Thoracic aorta (tissue), 2 donors: ENCODE measurements at regions not wholly inside any gene's neighbourhood (a gene's known extent, or its start where the extent isn't known, plus 50 kb on each side); places are given as distances from the start of the nearest gene placed in this dataset.

Experiments used
- ATAC-seq: fragments of 150-250 bp; one replicate; pipeline ENCODE4 v1.8.0; 2017; ENCODE audit warnings: low read depth; ENCODE audit not compliant: insufficient number of reproducible peaks, low FRiP score
- DNase-seq: peaks from one replicate; pipeline ENCODE4 v3.0.0-alpha.2; 2020; ENCODE audit warnings: low spot score
- H3K27ac ChIP-seq, 2 donors: fragments of 200-600 bp; sonication (generic); 1 replicate in 1 of 2; 2 replicates in 1 of 2; pipeline ENCODE4 v1.5.1; 2016; ENCODE audit warnings: mild to moderate bottlenecking in 2 of 2, moderate library complexity in 2 of 2
- H3K27me3 ChIP-seq: fragments of 200-600 bp; sonication (generic); replicated peaks from 2 replicates; pipeline ENCODE4 v1.6.0; 2016; ENCODE audit warnings: mild to moderate bottlenecking; ENCODE audit not compliant: insufficient read depth
- H3K36me3 ChIP-seq: fragments of 200-600 bp; sonication (generic); one replicate; pipeline ENCODE4 v1.5.1; 2016
- H3K4me1 ChIP-seq, 2 donors: fragments of 200-600 bp; sonication (generic); 1 replicate in 1 of 2; 2 replicates in 1 of 2; pipeline versions ENCODE4 v1.5.1 to v1.6.0; 2016; ENCODE audit warnings: low read depth in 2 of 2, mild to moderate bottlenecking in 1 of 2; ENCODE audit not compliant: control insufficient read depth in 1 of 2
- H3K4me3 ChIP-seq: fragments of 200-600 bp; sonication (generic); 2 replicates; pipeline ENCODE4 v1.5.1; 2016; ENCODE audit warnings: mild to moderate bottlenecking
- H3K9me3 ChIP-seq: fragments of 200-600 bp; sonication (generic); 2 replicates; pipeline ENCODE4 v1.5.1; 2016
- TF ChIP-seq, protein P1 (sequence below): fragments of 200-600 bp; sonication (generic); IDR thresholded peaks from one replicate; pipeline ENCODE4 v1.5.1; 2019; ENCODE audit warnings: antibody characterized with exemption

DNA sequence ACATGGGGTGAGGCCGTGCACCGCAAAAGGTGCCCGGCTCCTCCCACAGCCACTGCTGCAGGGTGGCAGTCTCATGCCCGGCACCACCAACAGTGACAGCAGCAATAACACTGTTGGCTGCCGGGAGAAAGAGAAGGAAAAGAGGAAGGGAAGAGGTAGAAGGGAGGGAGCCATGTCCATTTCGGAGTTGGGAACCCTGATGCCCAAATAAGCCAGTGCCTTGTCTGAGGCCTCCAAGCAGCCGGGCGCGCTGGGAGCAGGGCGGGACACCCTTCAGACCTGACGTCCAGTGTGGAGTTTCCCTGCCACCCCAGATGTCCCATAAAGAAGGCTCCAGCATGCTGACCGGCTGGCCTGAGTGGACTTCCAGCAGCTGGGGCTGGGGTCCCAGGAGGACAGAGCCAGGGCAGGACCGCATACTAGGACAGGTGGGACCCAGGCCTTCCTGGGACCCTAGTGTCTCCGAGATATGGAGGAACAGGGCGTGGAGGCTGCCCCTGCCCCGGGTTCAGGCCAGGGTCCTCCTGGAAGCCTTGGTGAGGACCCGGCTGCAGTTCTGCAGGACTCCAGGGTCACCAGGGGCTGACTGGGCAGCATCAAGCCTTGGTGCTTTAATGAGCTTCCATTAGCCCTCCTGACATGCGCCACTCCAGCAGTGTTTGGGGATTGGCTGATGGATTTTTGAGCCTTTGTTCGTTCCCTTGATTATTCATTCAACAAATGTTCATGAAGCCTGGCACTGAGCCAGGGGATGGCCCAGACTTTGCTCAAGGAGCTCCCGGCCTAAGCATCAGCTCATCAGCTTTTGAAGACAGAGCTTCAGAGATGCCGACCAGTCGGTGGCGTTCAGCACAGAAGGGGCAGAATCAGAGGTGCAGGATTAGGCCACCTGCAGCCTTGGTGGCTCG lies 223.6 kb upstream of the CIBAR2 start:
- H3K27ac ChIP-seq: no peak overlapping the region

DNA sequence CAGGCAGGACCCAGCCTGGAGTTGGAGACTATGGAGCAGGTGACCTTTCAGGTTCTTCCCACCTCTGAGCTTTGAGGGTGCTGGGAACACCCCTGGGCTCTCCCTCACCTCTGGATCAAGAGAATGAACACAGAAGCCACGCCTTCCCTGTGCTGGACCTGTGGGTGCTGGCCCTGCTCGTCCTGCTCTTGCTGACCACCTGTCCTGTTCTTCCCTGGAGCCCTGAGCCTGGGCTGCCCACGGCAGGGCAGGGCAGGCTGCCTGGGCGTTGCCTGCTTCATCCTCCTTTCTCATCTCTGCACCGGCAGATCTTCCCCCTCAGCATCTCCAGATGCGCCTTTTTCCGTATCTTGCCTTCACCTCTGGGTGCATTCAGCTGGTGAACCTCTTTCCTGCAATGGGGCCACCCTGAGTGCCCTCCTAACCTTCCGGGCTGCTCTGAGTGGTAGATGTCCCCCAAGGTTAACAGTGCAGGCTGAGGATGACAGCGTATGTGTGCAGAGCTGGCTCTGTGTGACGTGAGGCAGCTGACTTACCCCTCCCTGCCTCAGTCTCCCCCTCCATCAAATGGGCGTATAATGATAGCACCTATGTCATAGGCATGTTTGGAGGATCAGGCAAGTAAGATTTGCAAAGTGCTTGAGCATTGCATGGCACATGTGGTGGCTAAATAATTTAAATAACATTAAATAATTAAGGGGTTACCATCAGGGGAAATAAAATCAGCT lies 225.8 kb upstream of the CIBAR2 start:
- no peak overlapping the region for H3K27ac ChIP-seq
- no peaks in the 10 kb centered on the region for H3K27me3 ChIP-seq
- no peaks in the 10 kb centered on the region for H3K9me3 ChIP-seq
- no peak overlapping the region for H3K4me3 ChIP-seq
- H3K4me1 ChIP-seq: no peaks in the 10 kb centered on the region
- TF ChIP-seq, protein P1, sequence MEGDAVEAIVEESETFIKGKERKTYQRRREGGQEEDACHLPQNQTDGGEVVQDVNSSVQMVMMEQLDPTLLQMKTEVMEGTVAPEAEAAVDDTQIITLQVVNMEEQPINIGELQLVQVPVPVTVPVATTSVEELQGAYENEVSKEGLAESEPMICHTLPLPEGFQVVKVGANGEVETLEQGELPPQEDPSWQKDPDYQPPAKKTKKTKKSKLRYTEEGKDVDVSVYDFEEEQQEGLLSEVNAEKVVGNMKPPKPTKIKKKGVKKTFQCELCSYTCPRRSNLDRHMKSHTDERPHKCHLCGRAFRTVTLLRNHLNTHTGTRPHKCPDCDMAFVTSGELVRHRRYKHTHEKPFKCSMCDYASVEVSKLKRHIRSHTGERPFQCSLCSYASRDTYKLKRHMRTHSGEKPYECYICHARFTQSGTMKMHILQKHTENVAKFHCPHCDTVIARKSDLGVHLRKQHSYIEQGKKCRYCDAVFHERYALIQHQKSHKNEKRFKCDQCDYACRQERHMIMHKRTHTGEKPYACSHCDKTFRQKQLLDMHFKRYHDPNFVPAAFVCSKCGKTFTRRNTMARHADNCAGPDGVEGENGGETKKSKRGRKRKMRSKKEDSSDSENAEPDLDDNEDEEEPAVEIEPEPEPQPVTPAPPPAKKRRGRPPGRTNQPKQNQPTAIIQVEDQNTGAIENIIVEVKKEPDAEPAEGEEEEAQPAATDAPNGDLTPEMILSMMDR: no peak
- DNase-seq (no peak), ATAC-seq (no peak)
- H3K36me3 ChIP-seq: no peaks in the 10 kb centered on the region

More for the DNA sequence above, 223.6 kb upstream of the CIBAR2 start:
- ATAC-seq (no peak), DNase-seq (no peak)
- TF ChIP-seq, protein P1: no peak
- Histone ChIP-seq H3K4me1 (peaks cover 0 to under 1% of the 10 kb centered on the region in 2 donors), H3K9me3 (no peaks in the 10 kb centered on the region), H3K27me3 (no peaks in the 10 kb centered on the region), H3K4me3 (no peak overlapping the region), H3K36me3 (no peaks in the 10 kb centered on the region)

DNA sequence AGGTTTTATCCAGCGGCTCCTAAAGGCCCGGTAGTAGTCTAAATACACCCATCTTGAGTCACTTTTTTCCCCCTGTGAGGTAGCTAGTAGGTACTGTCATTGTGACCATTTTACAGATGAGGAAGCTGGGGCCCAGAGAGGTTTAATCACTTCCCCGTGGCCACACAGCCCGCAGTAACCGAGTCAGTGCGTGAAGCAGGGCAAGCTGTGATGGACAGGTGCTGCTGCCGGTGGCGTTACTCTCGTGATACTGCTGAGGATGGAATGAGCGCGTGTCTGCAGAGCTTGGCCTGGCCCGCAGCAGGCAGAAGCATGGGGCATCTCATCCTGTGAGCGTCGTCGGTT lies 226.3 kb upstream of the CIBAR2 start:
- ATAC-seq (no peak), DNase-seq (no peak)
- no peaks in the 10 kb centered on the region for H3K9me3 ChIP-seq
- no peak overlapping the region for H3K27ac ChIP-seq
- no peaks in the 10 kb centered on the region for H3K36me3 ChIP-seq
- no peaks in the 10 kb centered on the region for H3K27me3 ChIP-seq
- H3K4me1 ChIP-seq: no peaks in the 10 kb centered on the region
- TF ChIP-seq, protein P1: no peak
- H3K4me3 ChIP-seq: no peak overlapping the region

DNA sequence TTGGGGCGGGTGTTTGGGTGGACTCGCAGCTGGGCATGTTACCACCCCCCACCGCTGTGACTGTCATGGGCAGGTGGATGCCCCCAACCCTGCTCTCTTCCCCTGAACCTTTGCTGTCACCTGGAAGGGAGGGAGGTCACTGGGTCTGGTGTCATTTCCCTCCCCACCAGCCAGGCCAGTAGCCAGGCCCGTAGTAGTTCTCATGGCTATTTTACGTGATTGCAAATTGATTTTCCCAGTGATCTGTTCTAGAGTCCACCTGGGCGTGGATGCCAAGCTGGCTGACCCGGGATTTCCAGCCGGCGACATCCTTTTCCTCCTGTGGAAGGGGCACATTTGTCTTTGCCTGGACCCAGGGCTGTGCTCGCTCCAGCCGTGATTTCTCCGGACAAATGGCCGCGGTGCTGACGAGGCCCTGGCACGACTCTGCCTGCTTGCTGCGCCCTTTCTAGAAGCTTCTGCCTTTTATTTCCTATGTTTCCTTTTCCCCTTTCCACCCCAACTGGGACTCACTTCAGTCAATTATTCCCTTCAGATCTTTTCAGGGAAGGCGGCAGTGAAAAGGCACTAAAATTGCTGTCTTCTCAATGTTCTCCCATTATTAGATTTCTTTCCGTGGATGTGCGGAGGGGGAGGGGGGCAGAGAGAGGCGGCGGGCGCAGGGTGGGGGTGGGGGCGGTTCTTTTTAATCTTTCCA lies 226.9 kb upstream of the CIBAR2 start:
- DNase-seq (no peak), ATAC-seq (no peak)
- Histone ChIP-seq H3K4me3 (no peak overlapping the region), H3K27me3 (no peaks in the 10 kb centered on the region), H3K4me1 (no peaks in the 10 kb centered on the region), H3K9me3 (no peaks in the 10 kb centered on the region), H3K27ac (no peak overlapping the region), H3K36me3 (no peaks in the 10 kb centered on the region)
- TF ChIP-seq, protein P1: no peak
